ENCODE measurements at regions not wholly inside any gene's neighbourhood (a gene's known extent, or its start where the extent isn't known, plus 50 kb on each side); places are given as distances from the start of the nearest gene placed in this dataset.
"Not testable (repeated sequence)": the region's sequence is repeated elsewhere in the genome, so short reads cannot be mapped to it uniquely, and the experiment has no call there.

DNA sequence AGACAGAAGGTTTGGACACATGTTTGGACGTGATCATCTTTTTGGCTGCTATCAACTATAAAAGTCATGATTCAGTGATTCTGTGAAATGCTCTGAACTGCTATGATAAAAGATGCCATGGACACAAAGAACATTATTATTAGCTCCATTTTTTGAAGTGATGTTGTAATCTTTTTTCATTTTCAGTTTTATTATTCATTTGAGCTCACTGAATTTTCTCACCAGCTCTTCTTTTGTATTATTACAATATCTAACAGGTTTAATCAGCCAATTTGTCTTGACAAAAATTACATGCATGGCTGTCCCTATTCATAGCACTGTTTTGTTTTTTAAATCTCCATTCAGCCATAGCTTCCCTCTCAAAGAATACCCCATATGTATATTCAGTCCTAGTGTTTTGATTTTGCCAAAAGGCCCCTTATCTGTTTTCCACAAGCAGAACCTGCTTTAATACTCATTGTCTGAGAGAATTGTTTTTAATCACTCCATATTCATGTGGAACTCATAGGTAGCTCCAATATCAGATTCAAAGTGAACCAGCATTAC lies 314.0 kb upstream of the FAM98A start:
- Histone ChIP-seq H3K27me3 (replicated peaks; ENCODE audit: insufficient read depth) (no peaks in the 10 kb centered on the region), H3K36me3 (no peaks in the 10 kb centered on the region), H3K9me3 (no peaks in the 10 kb centered on the region), H3K27ac (no peak overlapping the region), H3K4me3 (no peak overlapping the region), H3K4me1 (replicated peaks) (no peaks in the 10 kb centered on the region)
- TF ChIP-seq POLR2A (IDR thresholded peaks at IDR 0.05) (no peak), POLR2AphosphoS5 (IDR thresholded peaks at IDR 0.05) (no peak)
- TF ChIP-seq, protein P1, sequence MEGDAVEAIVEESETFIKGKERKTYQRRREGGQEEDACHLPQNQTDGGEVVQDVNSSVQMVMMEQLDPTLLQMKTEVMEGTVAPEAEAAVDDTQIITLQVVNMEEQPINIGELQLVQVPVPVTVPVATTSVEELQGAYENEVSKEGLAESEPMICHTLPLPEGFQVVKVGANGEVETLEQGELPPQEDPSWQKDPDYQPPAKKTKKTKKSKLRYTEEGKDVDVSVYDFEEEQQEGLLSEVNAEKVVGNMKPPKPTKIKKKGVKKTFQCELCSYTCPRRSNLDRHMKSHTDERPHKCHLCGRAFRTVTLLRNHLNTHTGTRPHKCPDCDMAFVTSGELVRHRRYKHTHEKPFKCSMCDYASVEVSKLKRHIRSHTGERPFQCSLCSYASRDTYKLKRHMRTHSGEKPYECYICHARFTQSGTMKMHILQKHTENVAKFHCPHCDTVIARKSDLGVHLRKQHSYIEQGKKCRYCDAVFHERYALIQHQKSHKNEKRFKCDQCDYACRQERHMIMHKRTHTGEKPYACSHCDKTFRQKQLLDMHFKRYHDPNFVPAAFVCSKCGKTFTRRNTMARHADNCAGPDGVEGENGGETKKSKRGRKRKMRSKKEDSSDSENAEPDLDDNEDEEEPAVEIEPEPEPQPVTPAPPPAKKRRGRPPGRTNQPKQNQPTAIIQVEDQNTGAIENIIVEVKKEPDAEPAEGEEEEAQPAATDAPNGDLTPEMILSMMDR (IDR thresholded peaks at IDR 0.05): no peak
- intact Hi-C loops (cut with DNase I): no loop called here
- 82% methylated on average over 1 of the region's 1 CpG for WGBS
- no peak for DNase-seq (ENCODE audit: low spot score)

DNA sequence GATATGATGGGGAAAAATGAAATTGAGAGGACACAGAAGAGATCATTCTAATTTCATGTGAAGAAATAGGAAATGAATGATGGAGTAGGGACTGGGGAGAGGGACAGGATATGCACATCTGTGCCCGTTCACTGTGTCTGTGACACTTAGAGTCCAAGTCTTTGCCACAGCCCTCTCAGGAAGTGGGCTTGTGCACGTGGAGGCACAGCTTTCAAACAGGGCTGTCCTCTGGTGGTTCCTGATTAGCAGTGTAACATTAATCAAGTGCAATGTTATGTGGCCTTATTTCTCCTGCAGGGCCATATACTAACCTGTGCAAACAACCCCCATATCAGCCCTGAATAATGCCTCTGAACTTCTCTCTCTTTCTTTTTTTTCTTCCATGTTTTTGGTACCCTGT lies 312.2 kb upstream of the FAM98A start:
- intact Hi-C loops (cut with DNase I): no loop called here
- no peaks in the 10 kb centered on the region for H3K4me1 ChIP-seq (replicated peaks)
- no peak for DNase-seq (ENCODE audit: low spot score)
- H3K9me3 ChIP-seq: no peaks in the 10 kb centered on the region
- TF ChIP-seq, protein P1 (IDR thresholded peaks at IDR 0.05): no peak
- TF ChIP-seq POLR2AphosphoS5 (IDR thresholded peaks at IDR 0.05): no peak
- TF ChIP-seq POLR2A (IDR thresholded peaks at IDR 0.05): no peak
- no peaks in the 10 kb centered on the region for H3K36me3 ChIP-seq
- H3K4me3 ChIP-seq: no peak overlapping the region
- no peak overlapping the region for H3K27ac ChIP-seq
- WGBS: 62% methylated on average over 2 of the region's 2 CpGs
- H3K27me3 ChIP-seq (replicated peaks; ENCODE audit: insufficient read depth): no peaks in the 10 kb centered on the region

GRCh38 chr2:33909945-33910695 lies 311.0 kb upstream of the FAM98A start:
- intact Hi-C loops (cut with DNase I): no loop called here
- H3K4me3 ChIP-seq: no peak overlapping the region
- no peaks in the 10 kb centered on the region for H3K4me1 ChIP-seq (replicated peaks)
- TF ChIP-seq POLR2A (IDR thresholded peaks at IDR 0.05) (no peak), POLR2AphosphoS5 (IDR thresholded peaks at IDR 0.05) (no peak)
- TF ChIP-seq, protein P1 (IDR thresholded peaks at IDR 0.05): no peak
- no peak overlapping the region for H3K27ac ChIP-seq
- no peaks in the 10 kb centered on the region for H3K36me3 ChIP-seq
- H3K9me3 ChIP-seq: no peaks in the 10 kb centered on the region
- DNase-seq (ENCODE audit: low spot score): no peak
- no peaks in the 10 kb centered on the region for H3K27me3 ChIP-seq (replicated peaks; ENCODE audit: insufficient read depth)
- 49% methylated on average over 8 of the region's 8 CpGs for WGBS

DNA sequence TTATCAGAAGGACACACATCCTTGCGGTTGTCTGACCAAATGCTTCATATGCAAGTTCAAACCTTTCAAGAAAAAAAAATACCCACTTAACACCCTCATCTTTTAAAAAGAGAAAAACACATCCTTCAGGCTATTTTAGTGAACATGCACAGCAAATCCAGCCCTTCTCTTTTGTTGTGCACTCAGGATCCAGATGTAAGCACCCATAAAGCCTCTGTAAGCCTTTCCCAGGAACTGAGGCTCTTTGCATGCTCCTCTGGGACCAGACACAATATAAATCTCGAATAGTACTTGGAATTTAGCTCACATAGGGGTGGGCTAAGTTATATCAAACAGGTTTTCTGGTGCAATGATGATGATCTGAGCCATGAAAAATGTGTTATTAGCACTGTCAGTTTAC lies 308.8 kb upstream of the FAM98A start:
- intact Hi-C loops (cut with DNase I): no loop called here
- H3K27me3 ChIP-seq (replicated peaks; ENCODE audit: insufficient read depth): no peaks in the 10 kb centered on the region
- H3K4me1 ChIP-seq (replicated peaks): no peaks in the 10 kb centered on the region
- no peak for DNase-seq (ENCODE audit: low spot score)
- H3K4me3 ChIP-seq: no peak overlapping the region
- H3K27ac ChIP-seq: no peak overlapping the region
- H3K36me3 ChIP-seq: no peaks in the 10 kb centered on the region
- TF ChIP-seq, protein P1 (IDR thresholded peaks at IDR 0.05): no peak
- TF ChIP-seq POLR2A (IDR thresholded peaks at IDR 0.05) (no peak), POLR2AphosphoS5 (IDR thresholded peaks at IDR 0.05) (no peak)
- no peaks in the 10 kb centered on the region for H3K9me3 ChIP-seq
- 53% methylated on average over 2 of the region's 2 CpGs for WGBS

- H3K27me3 ChIP-seq (replicated peaks; ENCODE audit: insufficient read depth): not testable (repeated sequence)
Observed at GRCh38 chr2:33906129-33906528, 307.0 kb upstream of the FAM98A start.

More at GRCh38 chr2:33906129-33906528, 307.0 kb upstream of the FAM98A start:
- intact Hi-C loops (cut with DNase I); H3K36me3 ChIP-seq; DNase-seq (ENCODE audit: low spot score); H3K9me3 ChIP-seq; H3K4me3 ChIP-seq; H3K27ac ChIP-seq; H3K4me1 ChIP-seq (replicated peaks): not testable (repeated sequence)
- WGBS: 100% methylated on average over 1 of the region's 1 CpG

Data from prostate gland (tissue), 2 donors.